ENCODE measurements at regions not wholly inside any gene's neighbourhood (a gene's known extent, or its start where the extent isn't known, plus 50 kb on each side); places are given as distances from the start of the nearest gene placed in this dataset.

DNA sequence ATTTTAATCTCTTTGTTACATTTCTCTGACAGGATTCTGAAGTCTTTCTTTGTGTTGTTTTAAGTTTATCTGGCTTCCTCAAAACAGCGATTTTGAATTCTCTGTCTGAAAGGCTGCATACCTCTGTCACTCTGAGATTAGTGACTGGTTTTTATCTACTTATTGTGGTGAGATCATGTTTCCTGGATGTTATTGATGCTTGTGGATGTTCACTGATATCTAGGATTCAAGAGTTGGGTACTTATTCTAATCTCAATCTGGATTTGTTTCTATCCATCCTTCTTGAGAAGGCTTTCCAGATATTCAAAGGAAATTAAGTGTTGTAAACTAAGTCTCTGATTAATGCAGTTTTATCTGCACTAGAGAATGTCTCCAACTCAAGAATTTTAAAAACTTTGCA lies 1076.1 kb upstream of the ADGRB3 start:
- no peaks in the 10 kb centered on the region for H3K27me3 ChIP-seq
- intact Hi-C loops (cut with DNase I) = no loop called here
- no peak for TF ChIP-seq CTCF (IDR thresholded peaks at IDR 0.05)
- no peaks in the 10 kb centered on the region for H3K36me3 ChIP-seq
- no peak overlapping the region for H3K27ac ChIP-seq
- no peak overlapping the region for H3K4me3 ChIP-seq
- no peaks in the 10 kb centered on the region for H3K4me1 ChIP-seq
- H3K9me3 ChIP-seq = no peaks in the 10 kb centered on the region
- DNase-seq (ENCODE audit: low spot score in 2 of 2) = no peak

DNA sequence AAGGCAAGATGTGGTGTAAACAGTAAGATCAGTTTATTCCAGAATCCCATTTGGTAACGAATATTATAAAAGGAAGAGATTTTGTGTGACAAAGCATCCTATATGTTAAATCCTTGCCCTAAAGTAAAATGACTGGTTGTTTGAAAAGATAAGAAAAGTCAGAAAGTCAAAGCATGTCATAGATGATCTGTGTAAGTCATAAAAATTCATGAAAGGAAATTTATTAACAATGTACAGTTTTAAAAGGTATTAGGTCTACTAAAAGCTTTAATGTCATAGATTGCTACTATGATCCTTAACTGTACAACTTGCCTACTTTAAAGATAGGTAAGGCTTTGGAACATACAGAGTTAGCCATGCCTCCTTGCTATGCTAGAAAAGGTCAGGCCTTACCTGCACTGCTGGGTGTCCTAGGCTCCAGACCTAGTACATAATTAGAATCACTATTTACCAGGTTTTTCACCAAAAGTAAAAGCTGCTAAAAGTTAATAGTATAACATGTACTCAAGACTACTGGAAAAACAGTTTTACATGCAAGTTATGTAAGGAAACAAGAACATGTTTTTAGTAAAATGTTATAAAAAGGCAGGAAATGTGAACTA lies 1090.1 kb upstream of the ADGRB3 start:
- no peaks in the 10 kb centered on the region for H3K27me3 ChIP-seq
- TF ChIP-seq CTCF (IDR thresholded peaks at IDR 0.05) = no peak
- peaks cover 0 to 5% of the 10 kb centered on the region in 2 donors for H3K4me1 ChIP-seq
- intact Hi-C loops (cut with DNase I) = no loop called here
- no peaks in the 10 kb centered on the region for H3K9me3 ChIP-seq
- H3K4me3 ChIP-seq = no peak overlapping the region
- H3K27ac ChIP-seq = no peak overlapping the region
- DNase-seq (ENCODE audit: low spot score in 2 of 2) = no peak
- H3K36me3 ChIP-seq = no peaks in the 10 kb centered on the region

- TF ChIP-seq CTCF (IDR thresholded peaks at IDR 0.05) = no peak
- Histone ChIP-seq H3K4me1 (peaks cover 0 to 2% of the 10 kb centered on the region in 2 donors), H3K4me3 (no peak overlapping the region), H3K27me3 (no peaks in the 10 kb centered on the region), H3K9me3 (no peaks in the 10 kb centered on the region), H3K27ac (peak overlapping the region in 1 of 2 donors; percentile 30), H3K36me3 (no peaks in the 10 kb centered on the region)
- intact Hi-C loops (cut with DNase I) = no loop called here
- DNase-seq (ENCODE audit: low spot score in 2 of 2) = no peak
Observed at GRCh38 chr6:67541586-67541985, 1093.5 kb upstream of the ADGRB3 start.

DNA sequence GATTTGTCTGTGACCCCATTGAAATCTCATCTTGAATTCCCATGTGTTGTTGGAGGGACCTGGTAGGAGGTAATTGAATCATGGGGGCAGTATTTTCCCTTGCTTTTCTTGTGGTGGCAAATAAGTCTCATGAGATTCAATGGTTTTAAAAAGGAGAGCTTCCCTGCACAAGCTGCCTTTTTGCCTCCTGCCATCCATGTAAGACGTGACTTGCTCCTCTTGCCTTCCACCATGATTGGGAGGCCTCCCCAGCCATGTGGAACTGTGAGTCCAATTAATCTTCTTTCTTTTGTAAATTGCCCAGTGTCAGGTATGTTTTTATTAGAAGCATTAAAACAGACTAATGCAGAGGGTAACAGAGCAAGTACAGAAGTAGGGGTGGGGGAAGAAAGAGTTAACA lies 1097.0 kb upstream of the ADGRB3 start:
- Histone ChIP-seq H3K36me3 (no peaks in the 10 kb centered on the region), H3K27me3 (no peaks in the 10 kb centered on the region), H3K9me3 (peaks cover 0 to 1% of the 10 kb centered on the region in 2 donors), H3K4me1 (no peaks in the 10 kb centered on the region), H3K4me3 (no peak overlapping the region), H3K27ac (no peak overlapping the region)
- DNase-seq (ENCODE audit: low spot score in 2 of 2) = no peak
- no peak for TF ChIP-seq CTCF (IDR thresholded peaks at IDR 0.05)
- intact Hi-C loops (cut with DNase I) = no loop called here

GRCh38 chr6:67535946-67536345 lies 1099.1 kb upstream of the ADGRB3 start:
- intact Hi-C loops (cut with DNase I) = no loop called here
- no peak for TF ChIP-seq CTCF (IDR thresholded peaks at IDR 0.05)
- Histone ChIP-seq H3K27me3 (no peaks in the 10 kb centered on the region), H3K4me3 (no peak overlapping the region), H3K27ac (no peak overlapping the region), H3K36me3 (no peaks in the 10 kb centered on the region), H3K9me3 (peaks cover 0 to 3% of the 10 kb centered on the region in 2 donors), H3K4me1 (no peaks in the 10 kb centered on the region)
- no peak for DNase-seq (ENCODE audit: low spot score in 2 of 2)

GRCh38 chr6:67506352-67506751 lies 1128.7 kb upstream of the ADGRB3 start:
- no peak for TF ChIP-seq CTCF (IDR thresholded peaks at IDR 0.05)
- no peaks in the 10 kb centered on the region for H3K36me3 ChIP-seq
- DNase-seq (ENCODE audit: low spot score in 2 of 2) = no peak

More at GRCh38 chr6:67506352-67506751, 1128.7 kb upstream of the ADGRB3 start:
- no peaks in the 10 kb centered on the region for H3K27me3 ChIP-seq
- no peaks in the 10 kb centered on the region for H3K4me1 ChIP-seq
- intact Hi-C loops (cut with DNase I) = no loop called here
- no peaks in the 10 kb centered on the region for H3K9me3 ChIP-seq
- H3K27ac ChIP-seq = no peak overlapping the region
- no peak overlapping the region for H3K4me3 ChIP-seq

Measured in ascending aorta (tissue), 2 donors.